SKM-1 treated with dmso at 0.1 percent for 144 hours (cell line): ENCODE measurements at regions not wholly inside any gene's neighbourhood (a gene's known extent, or its start where the extent isn't known, plus 50 kb on each side); places are given as distances from the start of the nearest gene placed in this dataset.
"Not testable (repeated sequence)": the region's sequence is repeated elsewhere in the genome, so short reads cannot be mapped to it uniquely, and the experiment has no call there.

ENCODE experiments used
- DNase-seq: peaks from one replicate; lab custom pipeline; 2025; ENCODE audit not compliant: unreplicated experiment; lab: John Stamatoyannopoulos, UW

GRCh38 chr5:106277540-106278096 lies 1393.1 kb downstream of the EFNA5 start:
- no peak for DNase-seq

- peak; percentile 8 for DNase-seq
Observed at GRCh38 chr5:106269252-106269843, 1401.4 kb downstream of the EFNA5 start.

GRCh38 chr5:106267256-106267655 lies 1403.5 kb downstream of the EFNA5 start:
- no peak for DNase-seq

GRCh38 chr5:106262395-106262794 lies 1408.3 kb downstream of the EFNA5 start:
- no peak for DNase-seq

GRCh38 chr5:106259431-106260090 lies 1411.2 kb downstream of the EFNA5 start:
- not testable (repeated sequence) for DNase-seq

- DNase-seq, result no peak
Observed at GRCh38 chr5:106258591-106259125, 1412.1 kb downstream of the EFNA5 start.

GRCh38 chr5:106254784-106255183 lies 1416.0 kb downstream of the EFNA5 start:
- DNase-seq, result no peak

- DNase-seq, result not testable (repeated sequence)
Observed at GRCh38 chr5:106246044-106246745, 1424.5 kb downstream of the EFNA5 start.

GRCh38 chr5:106241409-106241808 lies 1429.3 kb downstream of the EFNA5 start:
- DNase-seq, result no peak

- DNase-seq, result no peak
Observed at GRCh38 chr5:106205916-106206571, 1464.7 kb downstream of the EFNA5 start.

GRCh38 chr5:106202035-106202434 lies 1468.7 kb downstream of the EFNA5 start:
- DNase-seq, result no peak

GRCh38 chr5:106200971-106201370 lies 1469.8 kb downstream of the EFNA5 start:
- no peak for DNase-seq

- no peak for DNase-seq
Observed at GRCh38 chr5:106195679-106196474, 1474.9 kb downstream of the EFNA5 start.

GRCh38 chr5:106189121-106189809 lies 1481.5 kb downstream of the EFNA5 start:
- no peak for DNase-seq

- DNase-seq, result no peak
Observed at GRCh38 chr5:106185661-106186081, 1485.1 kb downstream of the EFNA5 start.

- no peak for DNase-seq
Observed at GRCh38 chr5:106174903-106175302, 1495.8 kb downstream of the EFNA5 start.

- DNase-seq, result no peak
Observed at GRCh38 chr5:106172681-106173532, 1497.8 kb downstream of the EFNA5 start.

- DNase-seq, result no peak
Observed at GRCh38 chr5:106171708-106172107, 1499.0 kb downstream of the EFNA5 start.

GRCh38 chr5:106171132-106171531 lies 1499.6 kb downstream of the EFNA5 start:
- DNase-seq, result no peak
